Peyer's patch (tissue), 4 donors: ENCODE measurements at regions not wholly inside any gene's neighbourhood (a gene's known extent, or its start where the extent isn't known, plus 50 kb on each side); places are given as distances from the start of the nearest gene placed in this dataset.

Experiments
- POLR2A ChIP-seq, 2 donors: fragments of 450-650 bp; IDR thresholded peaks; one replicate each; pipeline ENCODE4 v1.5.1; 2017; ENCODE audit warnings: antibody characterized with exemption in 2 of 2, mild to moderate bottlenecking in 2 of 2, moderate library complexity in 2 of 2
- TF ChIP-seq, protein P1 (sequence below), 6 experiments: fragments of 450-650 bp in 4 of 6; fragments of 200-600 bp in 2 of 6; sonication (generic) in 1 of 6; IDR thresholded peaks; one replicate each; pipeline ENCODE4 v1.5.1; 2017 to 2019; ENCODE audit warnings: antibody characterized with exemption in 6 of 6, mild to moderate bottlenecking in 3 of 6, moderate library complexity in 1 of 6

DNA sequence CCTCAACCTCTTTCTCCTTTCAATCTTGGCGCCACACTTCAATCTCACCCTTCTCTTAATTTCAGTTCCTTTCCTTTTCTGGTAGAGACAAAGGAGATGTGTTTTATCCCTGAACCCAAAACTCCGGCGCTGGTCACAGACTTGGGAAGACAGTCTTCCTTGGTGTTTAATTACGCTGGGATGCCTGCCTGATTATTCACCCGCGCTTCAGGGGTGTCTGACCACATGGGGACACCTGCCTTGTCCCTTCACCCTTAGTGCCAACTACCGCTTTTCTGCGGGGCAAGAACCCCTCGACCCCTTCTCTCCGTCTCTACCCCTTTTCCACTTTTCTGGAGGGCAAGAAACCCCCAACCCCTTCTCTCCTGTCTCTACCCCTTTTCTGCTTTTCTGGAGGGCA lies 261.1 kb downstream of the SMARCA2 start:
- TF ChIP-seq, protein P1, sequence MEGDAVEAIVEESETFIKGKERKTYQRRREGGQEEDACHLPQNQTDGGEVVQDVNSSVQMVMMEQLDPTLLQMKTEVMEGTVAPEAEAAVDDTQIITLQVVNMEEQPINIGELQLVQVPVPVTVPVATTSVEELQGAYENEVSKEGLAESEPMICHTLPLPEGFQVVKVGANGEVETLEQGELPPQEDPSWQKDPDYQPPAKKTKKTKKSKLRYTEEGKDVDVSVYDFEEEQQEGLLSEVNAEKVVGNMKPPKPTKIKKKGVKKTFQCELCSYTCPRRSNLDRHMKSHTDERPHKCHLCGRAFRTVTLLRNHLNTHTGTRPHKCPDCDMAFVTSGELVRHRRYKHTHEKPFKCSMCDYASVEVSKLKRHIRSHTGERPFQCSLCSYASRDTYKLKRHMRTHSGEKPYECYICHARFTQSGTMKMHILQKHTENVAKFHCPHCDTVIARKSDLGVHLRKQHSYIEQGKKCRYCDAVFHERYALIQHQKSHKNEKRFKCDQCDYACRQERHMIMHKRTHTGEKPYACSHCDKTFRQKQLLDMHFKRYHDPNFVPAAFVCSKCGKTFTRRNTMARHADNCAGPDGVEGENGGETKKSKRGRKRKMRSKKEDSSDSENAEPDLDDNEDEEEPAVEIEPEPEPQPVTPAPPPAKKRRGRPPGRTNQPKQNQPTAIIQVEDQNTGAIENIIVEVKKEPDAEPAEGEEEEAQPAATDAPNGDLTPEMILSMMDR (IDR thresholded peaks at IDR 0.05): no peak
- no peak for TF ChIP-seq POLR2A (IDR thresholded peaks at IDR 0.05)
